OCI-M1 (cell line): ENCODE measurements at regions not wholly inside any gene's neighbourhood (a gene's known extent, or its start where the extent isn't known, plus 50 kb on each side); places are given as distances from the start of the nearest gene placed in this dataset.
"Not testable (repeated sequence)": the region's sequence is repeated elsewhere in the genome, so short reads cannot be mapped to it uniquely, and the experiment has no call there.

Source experiments
- DNase-seq: peaks from one replicate; lab custom pipeline; 2025; lab: John Stamatoyannopoulos, UW

- no peak for DNase-seq
Observed at GRCh38 chr12:14211947-14212387, 153.5 kb upstream of the ATF7IP start.

GRCh38 chr12:14213542-14213941 is 151.9 kb upstream of the ATF7IP start:
- no peak for DNase-seq

- DNase-seq = no peak
Observed at GRCh38 chr12:14214495-14214894, 151.0 kb upstream of the ATF7IP start.

GRCh38 chr12:14215949-14216348 is 149.5 kb upstream of the ATF7IP start:
- not testable (repeated sequence) for DNase-seq

- DNase-seq = peak; percentile 58
Observed at GRCh38 chr12:14216405-14217294, 148.8 kb upstream of the ATF7IP start.

- DNase-seq = no peak
Observed at GRCh38 chr12:14219156-14219555, 146.3 kb upstream of the ATF7IP start.

- not testable (repeated sequence) for DNase-seq
Observed at GRCh38 chr12:14219670-14220069, 145.8 kb upstream of the ATF7IP start.

- DNase-seq = no peak
Observed at GRCh38 chr12:14225064-14225463, 140.4 kb upstream of the ATF7IP start.

- peak; percentile 53 for DNase-seq
Observed at GRCh38 chr12:14235176-14235575, 130.3 kb upstream of the ATF7IP start.

- not testable (repeated sequence) for DNase-seq
Observed at GRCh38 chr12:14236641-14237040, 128.8 kb upstream of the ATF7IP start.

- DNase-seq = peak; percentile 56
Observed at GRCh38 chr12:14238221-14238792, 127.2 kb upstream of the ATF7IP start.

- peak; percentile 94 for DNase-seq
Observed at GRCh38 chr12:14239350-14239934, 126.0 kb upstream of the ATF7IP start.

GRCh38 chr12:14239935-14240872 is 125.3 kb upstream of the ATF7IP start:
- DNase-seq = peak; percentile 69

- no peak for DNase-seq
Observed at GRCh38 chr12:14240873-14241220, 124.6 kb upstream of the ATF7IP start.

- DNase-seq = not testable (repeated sequence)
Observed at GRCh38 chr12:14242825-14243224, 122.7 kb upstream of the ATF7IP start.

- no peak for DNase-seq
Observed at GRCh38 chr12:14243941-14244340, 121.5 kb upstream of the ATF7IP start.

GRCh38 chr12:14244876-14245669 is 120.4 kb upstream of the ATF7IP start:
- peak; percentile 50 for DNase-seq

- DNase-seq = no peak
Observed at GRCh38 chr12:14247166-14247565, 118.3 kb upstream of the ATF7IP start.

- DNase-seq = no peak
Observed at GRCh38 chr12:14249368-14249767, 116.1 kb upstream of the ATF7IP start.

- no peak for DNase-seq
Observed at GRCh38 chr12:14252697-14253096, 112.8 kb upstream of the ATF7IP start.

GRCh38 chr12:14253496-14253895 is 112.0 kb upstream of the ATF7IP start:
- no peak for DNase-seq
